Left ventricle myocardium superior (tissue), 1 donor: ENCODE measurements at regions not wholly inside any gene's neighbourhood (a gene's known extent, or its start where the extent isn't known, plus 50 kb on each side); places are given as distances from the start of the nearest gene placed in this dataset.

Experiments used
- ATAC-seq: fragments of 200-7000 bp; cut with Tn5 transposase; one replicate; pipeline ENCODE4 v1.9.1; 2020; ENCODE audit warnings: mild to moderate bottlenecking, moderate library complexity
- DNase-seq: peaks from one replicate; pipeline ENCODE4 v3.0.0-alpha.2; 2020
- intact Hi-C: fragments of 100-400 bp; cut with micrococcal nuclease; formaldehyde crosslinking; loops from one replicate; pipeline ENCODE4 v1.11.0; 2022
- donor health status: DM: no; HTN: yes; CAD: no; lungs with severe emphysema.

DNA sequence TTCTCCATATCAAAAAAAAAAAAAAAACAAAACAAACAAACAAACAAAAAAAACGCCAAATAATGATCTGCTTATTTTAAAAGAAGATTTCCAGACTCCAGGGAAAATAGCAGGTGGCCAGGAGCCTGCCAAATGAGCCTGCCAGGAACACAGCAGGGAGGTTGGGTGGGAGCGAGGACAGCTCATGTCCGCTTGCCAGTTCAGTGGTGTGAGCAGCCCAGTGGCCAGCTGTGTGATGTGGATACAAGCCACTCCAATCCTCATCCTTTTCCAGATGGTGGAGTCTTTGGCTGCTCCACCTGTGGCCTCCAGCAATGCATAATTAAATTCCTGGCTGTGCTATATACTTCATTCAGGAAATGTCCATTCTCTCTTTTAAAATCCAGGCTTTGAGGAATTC lies 1025.1 kb upstream of the C9orf72 start:
- no peak for ATAC-seq
- intact Hi-C loops, result no loop called here
- no peak for DNase-seq

DNA sequence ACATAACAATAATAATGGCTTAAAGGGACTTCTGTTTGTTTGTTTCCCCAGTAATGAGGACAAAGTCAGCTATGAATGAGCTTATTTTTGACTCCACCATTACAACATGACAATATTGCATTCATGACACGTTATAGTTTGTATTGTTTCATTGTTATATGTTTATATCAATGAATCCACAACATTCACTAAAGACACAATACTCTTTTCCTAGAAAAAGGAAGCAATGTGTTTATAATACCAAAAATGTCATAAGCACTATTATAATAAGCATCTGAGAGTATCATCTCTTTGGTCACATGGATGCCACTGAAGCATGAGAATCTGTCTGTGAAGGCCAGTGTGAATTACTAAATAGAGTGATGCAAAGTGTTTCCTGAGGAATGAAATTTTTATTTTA lies 1026.9 kb upstream of the C9orf72 start:
- no peak for DNase-seq
- ATAC-seq, result no peak
- intact Hi-C loops, result no loop called here

DNA sequence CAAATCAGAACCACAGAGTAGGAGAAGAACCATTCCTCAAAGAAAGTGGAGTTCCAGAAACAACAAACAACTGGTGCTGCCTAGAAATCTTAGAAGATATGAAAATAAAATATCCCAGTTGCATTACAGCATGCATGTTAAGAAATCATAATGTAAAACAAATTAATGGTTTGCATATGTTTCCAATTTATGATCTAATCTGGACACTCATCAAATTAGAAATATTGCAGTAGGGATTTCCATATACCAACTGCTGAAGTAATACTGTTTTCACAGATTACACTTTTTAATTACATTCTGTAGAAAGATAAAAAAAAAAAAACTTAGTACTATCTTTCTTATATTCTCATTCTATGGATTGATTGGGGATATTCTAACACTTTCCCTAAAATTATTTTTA lies 1034.6 kb upstream of the C9orf72 start:
- no peak for ATAC-seq
- no peak for DNase-seq
- intact Hi-C loops, result no loop called here

DNA sequence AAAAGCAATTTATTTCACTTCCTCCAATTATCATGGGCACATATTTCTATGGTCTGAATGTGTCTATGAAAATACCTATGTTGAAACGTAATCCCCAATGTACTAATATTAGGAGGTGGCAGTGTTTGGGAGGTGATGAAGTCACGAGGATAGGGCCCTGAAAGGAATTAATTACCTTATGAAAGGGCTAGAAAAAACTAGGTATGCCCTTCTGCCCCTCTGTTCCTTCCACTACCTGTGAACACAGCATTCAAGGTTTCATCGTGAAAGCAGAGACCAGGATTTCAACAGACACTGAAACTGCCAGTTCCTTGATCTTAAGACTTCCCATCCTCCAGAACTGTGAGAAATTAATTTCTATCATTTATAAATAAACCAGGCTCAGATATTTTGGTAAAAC lies 1037.1 kb upstream of the C9orf72 start:
- intact Hi-C loops, result no loop called here
- DNase-seq, result no peak
- ATAC-seq, result no peak

DNA sequence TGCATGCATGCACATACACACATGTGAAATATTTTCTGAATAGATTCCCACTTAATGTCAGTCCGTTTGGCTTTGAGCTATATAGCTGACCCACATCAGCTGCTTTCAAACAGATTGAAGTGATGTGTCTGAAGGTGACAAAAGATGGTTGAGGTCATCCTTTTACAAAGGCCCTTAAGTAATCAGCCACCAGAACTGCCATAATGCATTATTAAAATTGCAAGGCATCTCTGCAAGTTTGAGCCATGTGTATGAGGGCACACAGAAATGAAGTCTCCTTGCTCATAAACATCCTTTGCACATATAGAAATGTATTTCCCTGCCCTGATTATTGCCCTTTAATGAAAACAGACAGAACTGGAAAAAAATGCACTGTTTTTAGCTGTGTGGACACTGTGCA lies 1043.0 kb upstream of the C9orf72 start:
- no peak for ATAC-seq
- intact Hi-C loops, result no loop called here
- DNase-seq, result no peak

DNA sequence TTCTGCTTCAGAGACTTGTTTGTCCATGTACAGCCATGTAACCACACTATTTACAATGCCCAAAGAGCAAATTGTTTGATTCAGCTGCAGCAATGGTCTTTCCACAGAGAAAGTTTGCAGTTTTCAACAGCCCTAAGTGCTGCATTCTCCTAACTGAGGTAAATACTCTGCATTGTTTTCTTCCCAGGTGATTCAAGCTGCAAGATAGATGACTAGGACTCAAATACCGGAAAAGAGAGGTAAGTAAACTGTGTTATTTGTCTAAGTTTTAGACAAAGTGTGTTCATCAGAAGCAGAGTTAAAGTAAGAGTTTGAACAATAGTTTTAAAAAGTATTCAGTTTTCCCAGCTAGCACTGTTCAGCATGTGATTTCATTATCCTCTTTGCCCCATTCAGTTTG lies 1046.7 kb upstream of the C9orf72 start:
- DNase-seq (no peak), ATAC-seq (no peak)
- intact Hi-C loops, result no loop called here

DNA sequence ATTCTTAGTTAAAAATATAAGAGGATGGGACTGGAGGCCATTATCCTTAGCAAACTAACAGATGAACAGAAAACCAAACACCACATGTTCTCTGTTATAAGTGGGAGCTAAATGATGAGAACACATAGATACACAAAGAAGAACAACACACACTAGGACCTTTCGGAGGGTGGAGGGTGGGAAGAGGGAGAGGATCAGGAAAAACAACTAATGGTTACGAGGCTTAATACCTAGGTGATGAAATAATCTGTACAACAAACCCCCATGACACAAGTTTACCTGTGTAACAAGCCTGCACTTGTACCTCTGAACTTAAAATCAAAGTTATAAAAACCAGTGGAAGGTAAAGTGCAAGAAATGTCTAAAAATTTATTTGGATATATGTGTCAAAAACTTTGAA lies 1047.4 kb upstream of the C9orf72 start:
- no peak for ATAC-seq
- intact Hi-C loops, result no loop called here
- DNase-seq, result no peak

DNA sequence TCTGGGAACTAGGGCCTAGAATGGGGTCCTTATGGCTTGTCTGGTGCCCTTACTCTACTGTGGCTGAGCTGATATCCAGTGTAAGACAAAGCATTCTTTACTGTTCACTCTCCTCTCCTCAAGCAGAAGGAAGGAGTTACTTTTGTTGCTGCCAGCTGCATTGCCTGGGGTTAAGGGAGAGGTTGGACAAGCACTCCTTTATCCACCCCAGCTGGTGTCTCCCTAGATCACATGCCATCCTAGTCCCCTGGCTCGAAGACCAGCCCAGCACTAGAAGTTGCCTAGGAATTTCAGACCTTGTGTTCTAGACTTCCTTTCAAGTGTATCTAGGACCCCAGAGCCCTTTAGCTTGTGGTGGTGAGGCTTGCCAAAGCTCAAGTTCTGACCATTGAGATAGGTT lies 1051.5 kb upstream of the C9orf72 start:
- ATAC-seq (no peak), DNase-seq (no peak)
- intact Hi-C loops, result no loop called here

DNA sequence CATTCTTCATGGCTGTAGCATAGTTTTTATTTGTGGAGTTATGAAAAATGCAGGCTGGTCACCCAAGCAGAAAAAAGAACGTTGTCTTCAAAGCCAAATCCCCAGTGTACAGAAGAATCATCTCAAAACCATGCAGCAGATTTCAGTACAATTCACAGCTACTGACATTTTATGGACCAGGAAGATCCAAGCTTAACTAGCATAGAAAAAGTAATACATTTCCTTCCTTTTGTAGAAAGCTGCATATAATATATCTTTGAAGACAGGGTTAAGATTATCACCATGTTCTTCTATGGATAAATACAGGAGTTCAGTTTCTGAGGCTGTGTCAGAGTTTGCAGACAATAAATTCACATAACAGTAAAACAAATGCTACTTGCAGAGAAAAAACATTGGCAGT lies 1054.8 kb upstream of the C9orf72 start:
- no peak for ATAC-seq
- DNase-seq, result no peak
- intact Hi-C loops, result no loop called here

DNA sequence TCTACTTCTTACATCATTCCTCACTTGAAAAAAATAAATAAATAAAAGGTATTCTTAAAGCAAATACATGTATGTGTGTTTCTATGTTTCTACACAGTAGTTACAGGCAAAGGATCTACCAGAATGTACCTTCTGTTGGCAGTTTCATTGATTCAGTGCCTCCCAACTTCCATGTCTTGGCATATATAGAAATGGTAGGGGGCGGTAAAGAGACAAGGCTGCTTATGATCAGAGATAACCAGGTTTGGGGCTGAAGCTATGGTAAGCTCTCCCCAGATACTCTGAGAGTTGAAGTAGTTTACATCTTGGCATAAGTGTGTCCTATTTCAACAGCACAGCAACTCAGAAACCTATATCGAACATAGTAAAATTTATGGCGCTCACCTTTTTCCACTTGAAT lies 1075.4 kb upstream of the C9orf72 start:
- DNase-seq (no peak), ATAC-seq (no peak)
- intact Hi-C loops, result no loop called here

DNA sequence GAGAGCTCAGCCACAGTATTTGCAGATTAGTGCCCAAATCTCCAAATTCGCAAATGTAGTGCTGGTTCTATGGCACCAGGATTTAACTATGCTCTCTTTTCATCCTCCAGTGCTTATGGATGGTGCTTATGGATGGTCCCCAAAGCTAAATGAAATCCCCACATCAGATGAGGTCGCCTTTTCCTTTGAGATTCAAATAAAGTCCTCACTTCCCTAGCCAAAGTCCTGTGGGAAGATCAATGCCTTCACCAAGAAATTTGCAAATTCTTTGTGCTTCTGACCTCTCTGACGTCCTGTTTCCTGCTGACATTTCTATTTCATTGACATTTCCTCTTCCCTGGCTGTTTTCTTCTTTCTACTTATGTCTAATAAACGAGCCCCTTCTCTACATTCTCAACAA lies 1077.0 kb upstream of the C9orf72 start:
- no peak for DNase-seq

DNA sequence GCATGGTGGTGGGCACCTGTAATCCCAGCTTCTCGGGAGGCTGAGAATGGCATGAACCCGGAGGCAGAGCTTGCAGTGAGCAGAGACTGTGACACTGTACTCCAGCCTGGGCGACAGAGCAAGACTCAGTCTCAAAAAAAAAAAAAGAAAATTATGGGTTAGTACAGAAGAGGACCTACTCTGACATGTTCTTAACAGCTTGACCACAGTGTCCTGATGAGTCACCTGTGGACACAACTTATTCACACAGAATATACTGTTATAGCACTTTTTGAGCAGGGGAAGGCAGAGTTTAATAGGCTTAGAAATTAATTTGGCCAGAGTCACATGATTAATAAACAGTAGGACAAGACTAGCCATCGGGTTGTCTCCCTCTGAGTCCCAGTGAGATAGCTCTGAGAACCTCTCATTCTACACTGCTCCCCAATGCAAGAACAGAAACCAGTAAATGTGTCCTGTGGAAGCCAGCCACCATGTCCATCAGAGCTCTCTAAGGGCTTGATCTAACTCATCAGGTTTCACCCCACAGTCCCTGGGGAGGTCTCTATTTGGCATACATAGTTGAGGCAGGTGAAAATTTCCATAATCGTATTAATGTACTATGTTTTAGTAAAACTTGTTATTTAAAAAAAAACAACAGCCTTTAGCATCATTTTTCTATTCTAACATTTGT lies 1077.9 kb upstream of the C9orf72 start:
- ATAC-seq, result no peak
- intact Hi-C loops, result no loop called here

More for the DNA sequence above, 1077.0 kb upstream of the C9orf72 start:
- no peak for ATAC-seq
- intact Hi-C loops, result no loop called here

DNA sequence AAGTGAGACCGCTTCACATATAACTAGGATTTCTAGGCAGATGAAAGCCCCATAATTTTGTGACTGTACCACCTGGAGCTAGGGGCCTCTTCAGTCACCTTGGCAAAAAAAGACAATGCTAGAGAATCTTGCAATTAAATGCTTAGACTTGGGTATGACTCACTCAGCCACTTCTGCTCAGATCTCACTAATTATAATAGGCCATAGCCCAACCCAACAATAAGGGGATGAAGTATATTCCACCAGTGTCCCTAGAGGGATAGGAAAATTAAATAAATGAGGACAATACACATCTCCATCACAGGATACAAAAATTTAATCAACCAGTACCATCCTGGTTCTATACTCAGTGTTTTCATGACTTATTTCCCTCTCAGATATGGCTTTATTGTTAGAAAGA lies 1079.9 kb upstream of the C9orf72 start:
- DNase-seq (no peak), ATAC-seq (no peak)
- intact Hi-C loops, result no loop called here

More for the DNA sequence above, 1077.9 kb upstream of the C9orf72 start:
- DNase-seq, result no peak

DNA sequence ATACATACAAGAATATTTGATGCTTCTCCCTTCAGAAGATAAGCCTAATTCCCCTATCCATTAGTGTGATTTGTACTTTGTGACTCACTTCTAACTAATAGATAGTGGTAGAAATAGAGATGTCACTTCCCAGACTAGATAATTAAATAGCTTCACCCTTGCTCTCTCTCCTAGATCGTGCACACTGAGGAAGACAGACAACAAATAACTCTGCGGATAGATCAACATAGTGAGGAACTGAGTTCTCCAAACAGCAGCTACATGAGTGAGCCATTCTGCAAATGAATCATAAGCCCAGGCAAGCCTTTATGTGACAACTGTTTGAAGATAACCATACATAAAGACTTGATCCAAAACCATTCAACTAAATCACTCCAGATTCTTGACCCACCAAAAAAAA lies 1083.4 kb upstream of the C9orf72 start:
- DNase-seq (no peak), ATAC-seq (no peak)
- intact Hi-C loops, result no loop called here

DNA sequence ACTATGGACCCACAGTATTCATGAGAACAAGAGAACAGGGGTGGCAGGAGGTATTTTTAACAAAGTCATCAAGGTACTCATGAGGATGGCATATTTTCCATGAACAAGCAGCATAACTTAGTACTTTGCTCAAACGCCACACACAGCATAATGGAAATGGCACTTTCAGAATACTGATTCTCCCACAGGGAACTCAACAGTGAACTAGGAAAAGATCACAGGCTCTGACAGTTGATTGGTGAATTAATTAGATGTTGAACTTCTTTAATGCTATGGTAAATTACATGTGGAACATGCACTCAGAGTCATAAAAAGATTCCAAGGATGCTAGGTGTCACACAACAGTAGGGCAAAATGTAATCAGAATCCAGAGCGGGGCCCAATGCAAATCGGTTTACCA lies 1088.6 kb upstream of the C9orf72 start:
- intact Hi-C loops, result no loop called here
- ATAC-seq (no peak), DNase-seq (no peak)

DNA sequence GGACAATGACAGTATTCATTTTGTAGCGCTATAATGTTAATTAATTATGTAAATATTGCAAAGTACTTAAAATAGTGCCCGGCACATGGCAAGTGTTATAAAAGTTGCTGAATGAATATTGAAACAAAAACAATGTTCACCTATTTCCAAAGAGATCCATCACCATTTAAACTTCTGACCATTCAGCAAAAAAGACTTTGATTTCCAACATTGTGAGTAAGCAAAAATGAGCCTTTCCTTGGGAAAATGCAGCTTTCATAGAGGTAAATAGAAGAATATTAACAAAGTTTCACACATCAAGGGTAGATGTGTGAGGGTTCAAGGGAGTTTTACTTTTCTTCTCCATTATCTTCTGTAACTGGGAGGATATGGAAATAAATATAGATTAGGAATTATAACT lies 1089.4 kb upstream of the C9orf72 start:
- intact Hi-C loops, result no loop called here
- DNase-seq (no peak), ATAC-seq (no peak)

DNA sequence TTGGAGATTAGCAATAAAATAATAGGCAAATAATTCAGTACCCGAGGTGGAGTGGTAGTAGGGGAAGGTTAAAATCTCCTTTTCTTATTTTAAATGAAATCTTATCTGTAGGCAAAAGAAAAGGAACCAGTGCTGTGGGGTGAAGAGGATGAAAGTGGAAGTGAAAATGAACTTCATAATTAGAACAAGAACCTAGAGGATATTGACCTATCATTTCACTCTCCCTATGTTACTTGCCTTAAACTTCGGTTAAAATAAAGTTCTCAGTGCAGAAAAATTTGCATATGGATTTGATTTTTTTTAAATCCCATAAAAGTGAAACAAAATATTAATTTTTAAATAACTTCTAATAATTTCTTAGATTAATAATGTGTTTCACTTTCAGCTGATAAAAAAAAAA lies 1094.9 kb upstream of the C9orf72 start:
- DNase-seq, result no peak
- no peak for ATAC-seq
- intact Hi-C loops, result no loop called here

DNA sequence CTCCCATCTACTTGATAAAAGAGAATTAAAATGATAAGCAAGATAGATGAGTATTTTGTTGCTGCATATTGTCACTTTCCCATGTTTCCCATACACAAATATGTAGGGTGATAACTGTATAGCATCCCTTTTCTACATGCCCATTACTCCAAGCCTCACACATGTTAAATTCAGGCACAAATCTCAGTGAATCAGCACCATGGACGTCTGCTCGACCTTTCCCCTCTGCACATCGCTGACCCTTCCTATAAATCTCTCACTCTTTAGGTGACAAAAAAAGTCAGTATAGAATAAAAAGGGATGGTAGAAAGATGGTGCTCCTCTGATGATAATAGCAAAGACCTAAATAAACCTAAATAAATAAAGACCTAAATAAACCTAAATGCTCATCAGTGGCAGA lies 1097.7 kb upstream of the C9orf72 start:
- intact Hi-C loops, result no loop called here
- no peak for DNase-seq
- ATAC-seq, result no peak

DNA sequence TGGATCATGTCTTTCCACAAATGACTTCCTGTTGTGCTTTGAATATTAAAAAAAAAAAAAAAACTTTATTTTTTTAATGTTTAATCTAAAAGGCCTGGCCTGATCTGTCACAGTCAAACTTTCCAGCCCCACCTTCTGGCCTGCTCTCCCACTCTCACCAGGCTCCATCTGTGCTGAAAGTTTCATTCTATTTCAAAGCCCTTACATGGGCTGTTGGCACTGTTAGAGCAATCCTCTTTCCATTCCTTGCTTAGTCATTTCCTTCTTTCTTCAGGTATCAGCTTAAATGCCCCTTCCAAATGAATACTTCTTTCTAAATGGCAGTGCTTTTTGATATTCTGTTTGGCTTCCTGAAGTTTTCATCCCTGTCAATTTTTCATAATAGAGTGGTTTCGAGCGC lies 1104.8 kb upstream of the C9orf72 start:
- DNase-seq (no peak), ATAC-seq (no peak)
- intact Hi-C loops, result no loop called here

DNA sequence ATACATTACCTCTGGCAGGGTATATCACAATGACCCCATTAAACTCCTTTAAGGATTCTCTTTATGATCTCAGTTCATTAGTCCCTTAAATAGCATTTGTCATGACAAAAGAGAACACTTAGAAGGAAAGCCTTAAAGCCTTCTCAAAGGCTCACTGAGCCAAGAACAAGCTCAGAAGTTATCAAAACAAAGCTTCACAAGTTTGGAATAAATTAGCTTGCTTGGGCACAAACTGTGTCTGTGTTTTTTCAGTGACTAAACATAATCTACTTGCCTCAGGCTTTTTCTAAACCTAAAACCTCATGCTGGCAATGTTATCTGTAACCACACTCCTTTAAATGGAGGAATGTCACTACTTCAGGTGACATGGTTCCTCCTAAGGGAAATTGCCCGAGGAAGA lies 1114.9 kb upstream of the C9orf72 start:
- no peak for ATAC-seq
- DNase-seq, result no peak
- intact Hi-C loops, result no loop called here

DNA sequence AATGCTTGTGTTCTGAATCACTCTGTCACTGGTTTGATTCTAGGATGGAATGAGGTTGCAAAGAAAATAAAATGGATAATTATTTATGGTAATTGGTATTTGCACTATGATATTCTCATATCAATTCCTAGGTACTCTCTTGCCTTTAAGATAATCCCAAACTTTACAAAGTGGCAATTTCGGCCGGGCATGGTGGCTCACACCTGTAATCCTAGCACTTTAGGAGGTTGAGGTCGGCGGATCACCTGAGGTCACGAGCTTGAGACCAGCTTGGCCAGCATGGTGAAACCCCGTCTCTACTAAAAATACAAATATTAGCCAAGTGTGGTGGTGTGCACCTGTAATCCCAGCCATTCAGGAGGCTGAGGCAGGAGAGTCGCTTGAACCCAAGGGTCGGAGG lies 1118.7 kb upstream of the C9orf72 start:
- intact Hi-C loops, result no loop called here
- no peak for ATAC-seq
- DNase-seq, result no peak

DNA sequence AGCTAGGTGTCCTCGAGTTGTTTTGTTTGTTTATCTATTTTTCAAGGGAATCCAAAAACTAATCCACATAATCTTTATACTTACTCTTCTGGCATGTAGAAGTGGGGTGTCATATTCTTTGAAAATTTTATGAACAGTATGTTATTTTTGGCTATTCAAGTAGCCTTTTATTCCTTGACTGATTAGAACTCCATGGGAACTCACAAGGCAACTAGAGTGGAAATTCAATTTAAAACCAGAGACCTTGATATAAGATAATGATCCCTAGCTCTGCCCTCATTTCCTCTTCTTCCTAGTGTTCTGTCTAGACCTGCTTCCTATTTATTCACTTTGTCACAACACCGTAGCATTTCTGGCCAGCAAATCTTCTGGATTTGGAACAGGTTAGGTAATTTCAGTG lies 1123.7 kb upstream of the C9orf72 start:
- intact Hi-C loops, result no loop called here
- ATAC-seq (no peak), DNase-seq (no peak)
